Large intestine (tissue), 3 donors: ENCODE measurements at regions not wholly inside any gene's neighbourhood (a gene's known extent, or its start where the extent isn't known, plus 50 kb on each side); places are given as distances from the start of the nearest gene placed in this dataset.
"Not testable (repeated sequence)": the region's sequence is repeated elsewhere in the genome, so short reads cannot be mapped to it uniquely, and the experiment has no call there.

Experiments
- DNase-seq, 2 donors: peaks; one replicate each; pipeline versions ENCODE4 v3.0.0 to v3.0.0-alpha.2; 2013
- H3K27ac ChIP-seq: one replicate; pipeline ENCODE4 v1.5.1; 2013; ENCODE audit warnings: low read length
- H3K27me3 ChIP-seq: 2 replicates; pipeline ENCODE4 v1.6.1; 2013; ENCODE audit warnings: low read length; ENCODE audit not compliant: control insufficient read depth, insufficient read depth
- H3K36me3 ChIP-seq: 2 replicates; pipeline ENCODE4 v1.6.1; 2013; ENCODE audit warnings: low read length; ENCODE audit not compliant: control insufficient read depth, insufficient read depth
- H3K4me1 ChIP-seq: one replicate; pipeline ENCODE4 v1.6.1; 2013; ENCODE audit warnings: low read length; ENCODE audit not compliant: control insufficient read depth, insufficient read depth
- H3K4me3 ChIP-seq: one replicate; pipeline ENCODE4 v1.5.1; 2013; ENCODE audit warnings: low read length
- H3K9me3 ChIP-seq: one replicate; pipeline ENCODE4 v1.6.1; 2013; ENCODE audit warnings: mild to moderate bottlenecking, low read depth, low read length, moderate library complexity; ENCODE audit not compliant: control insufficient read depth
- WGBS: methylation state at CpG from one replicate; pipeline ENCODE4 v1.1.5; 2013; ENCODE audit warnings: low lambda C conversion rate; ENCODE audit not compliant: insufficient coverage; 5-methylcytosine and 5-hydroxymethylcytosine counted together

GRCh38 chr2:16223161-16223840 lies 283.0 kb downstream of the MYCN start:
- WGBS: no CpG with 5 or more reads among the region's 13 CpGs
- peak; percentile 61 for DNase-seq
- no peak overlapping the region for H3K27ac ChIP-seq

GRCh38 chr2:16222326-16222725 lies 282.0 kb downstream of the MYCN start:
- no peak overlapping the region for H3K27ac ChIP-seq
- no peaks in the 10 kb centered on the region for H3K36me3 ChIP-seq
- no peaks in the 10 kb centered on the region for H3K4me1 ChIP-seq
- no peaks in the 10 kb centered on the region for H3K9me3 ChIP-seq
- no peak for DNase-seq
- no peak overlapping the region for H3K4me3 ChIP-seq
- H3K27me3 ChIP-seq: no peaks in the 10 kb centered on the region
- no CpG with 5 or more reads among the region's 2 CpGs for WGBS

More at GRCh38 chr2:16223161-16223840, 283.0 kb downstream of the MYCN start:
- Histone ChIP-seq H3K4me1 (no peaks in the 10 kb centered on the region), H3K4me3 (no peak overlapping the region), H3K9me3 (no peaks in the 10 kb centered on the region), H3K27me3 (no peaks in the 10 kb centered on the region), H3K36me3 (no peaks in the 10 kb centered on the region)

- H3K4me1 ChIP-seq: peaks cover 3% of the 10 kb centered on the region
- no peaks in the 10 kb centered on the region for H3K27me3 ChIP-seq
- DNase-seq: no peak
- H3K27ac ChIP-seq: no peak overlapping the region
- 94% methylated on average over 2 of the region's 7 CpGs for WGBS
- no peaks in the 10 kb centered on the region for H3K36me3 ChIP-seq
- no peak overlapping the region for H3K4me3 ChIP-seq
- H3K9me3 ChIP-seq: no peaks in the 10 kb centered on the region
These were observed 281.2 kb downstream of the MYCN start for GRCh38 chr2:16221461-16222010.

- no peaks in the 10 kb centered on the region for H3K9me3 ChIP-seq
- no peak overlapping the region for H3K27ac ChIP-seq
- WGBS: no CpG with 5 or more reads among the region's 9 CpGs
- no peak for DNase-seq
- H3K36me3 ChIP-seq: no peaks in the 10 kb centered on the region
- H3K27me3 ChIP-seq: no peaks in the 10 kb centered on the region
- H3K4me3 ChIP-seq: no peak overlapping the region
- H3K4me1 ChIP-seq: peaks cover 3% of the 10 kb centered on the region
These were observed 279.1 kb downstream of the MYCN start for GRCh38 chr2:16219292-16219975.

GRCh38 chr2:16218625-16219024 lies 278.3 kb downstream of the MYCN start:
- no peak overlapping the region for H3K27ac ChIP-seq
- no peaks in the 10 kb centered on the region for H3K9me3 ChIP-seq
- no peaks in the 10 kb centered on the region for H3K36me3 ChIP-seq
- DNase-seq: peak in 1 of 2 donors; percentile 50
- H3K4me3 ChIP-seq: no peak overlapping the region
- no peaks in the 10 kb centered on the region for H3K27me3 ChIP-seq
- WGBS: no CpG with 5 or more reads among the region's 3 CpGs
- H3K4me1 ChIP-seq: peaks cover 3% of the 10 kb centered on the region

- 100% methylated on average over 2 of the region's 5 CpGs for WGBS
- Histone ChIP-seq H3K9me3 (no peaks in the 10 kb centered on the region), H3K27me3 (no peaks in the 10 kb centered on the region), H3K27ac (no peak overlapping the region), H3K36me3 (no peaks in the 10 kb centered on the region), H3K4me1 (peaks cover 3% of the 10 kb centered on the region), H3K4me3 (no peak overlapping the region)
- no peak for DNase-seq
These were observed 277.8 kb downstream of the MYCN start for GRCh38 chr2:16218161-16218560.

GRCh38 chr2:16217741-16218140 lies 277.4 kb downstream of the MYCN start:
- not testable (repeated sequence) for H3K36me3 ChIP-seq, H3K27me3 ChIP-seq, H3K27ac ChIP-seq, H3K4me3 ChIP-seq, H3K4me1 ChIP-seq, H3K9me3 ChIP-seq
- peak in 1 of 2 donors; percentile 37 for DNase-seq
- 32% methylated on average over 2 of the region's 8 CpGs for WGBS

- Histone ChIP-seq H3K9me3 (no peaks in the 10 kb centered on the region), H3K4me1 (peaks cover 3% of the 10 kb centered on the region), H3K36me3 (no peaks in the 10 kb centered on the region), H3K27me3 (no peaks in the 10 kb centered on the region), H3K27ac (no peak overlapping the region), H3K4me3 (no peak overlapping the region)
- no peak for DNase-seq
- no CpG with 5 or more reads among the region's 4 CpGs for WGBS
These were observed 276.9 kb downstream of the MYCN start for GRCh38 chr2:16217291-16217690.

GRCh38 chr2:16216558-16216945 lies 276.2 kb downstream of the MYCN start:
- Histone ChIP-seq H3K36me3 (no peaks in the 10 kb centered on the region), H3K4me1 (peaks cover 3% of the 10 kb centered on the region), H3K4me3 (no peak overlapping the region), H3K27me3 (no peaks in the 10 kb centered on the region), H3K27ac (no peak overlapping the region), H3K9me3 (no peaks in the 10 kb centered on the region)
- DNase-seq: no peak
- no CpG with 5 or more reads among the region's 11 CpGs for WGBS

- H3K9me3 ChIP-seq: peaks cover 4% of the 10 kb centered on the region
- H3K36me3 ChIP-seq: no peaks in the 10 kb centered on the region
- H3K27me3 ChIP-seq: no peaks in the 10 kb centered on the region
- H3K27ac ChIP-seq: no peak overlapping the region
- no CpG with 5 or more reads among the region's 16 CpGs for WGBS
- no peak for DNase-seq
- H3K4me3 ChIP-seq: no peak overlapping the region
- H3K4me1 ChIP-seq: peaks cover 3% of the 10 kb centered on the region
These were observed 275.7 kb downstream of the MYCN start for GRCh38 chr2:16215902-16216557.
